GM12872 (cell line): ENCODE measurements at regions not wholly inside any gene's neighbourhood (a gene's known extent, or its start where the extent isn't known, plus 50 kb on each side); places are given as distances from the start of the nearest gene placed in this dataset.

ENCODE experiments used
- CTCF ChIP-seq: IDR thresholded peaks from 3 replicates; pipeline ENCODE4 v1.5.1; 2011; ENCODE audit warnings: low read depth, mild to moderate bottlenecking, low read length, moderate library complexity; ENCODE audit not compliant: insufficient read depth

GRCh38 chr3:174767406-174767805 is 91.7 kb upstream of the NAALADL2 start:
- no peak for TF ChIP-seq CTCF

- no peak for TF ChIP-seq CTCF
Observed at GRCh38 chr3:174767853-174768382, 91.2 kb upstream of the NAALADL2 start.

- TF ChIP-seq CTCF, result no peak
Observed at GRCh38 chr3:174769171-174769570, 90.0 kb upstream of the NAALADL2 start.

- no peak for TF ChIP-seq CTCF
Observed at GRCh38 chr3:174775603-174776002, 83.5 kb upstream of the NAALADL2 start.

GRCh38 chr3:174776123-174776522 is 83.0 kb upstream of the NAALADL2 start:
- no peak for TF ChIP-seq CTCF

GRCh38 chr3:174776636-174777035 is 82.5 kb upstream of the NAALADL2 start:
- no peak for TF ChIP-seq CTCF

GRCh38 chr3:174777813-174778212 is 81.3 kb upstream of the NAALADL2 start:
- no peak for TF ChIP-seq CTCF

- no peak for TF ChIP-seq CTCF
Observed at GRCh38 chr3:174783502-174783901, 75.6 kb upstream of the NAALADL2 start.
